ENCODE measurements at regions not wholly inside any gene's neighbourhood (a gene's known extent, or its start where the extent isn't known, plus 50 kb on each side); places are given as distances from the start of the nearest gene placed in this dataset.
A peak's percentile ranks its signal among the peaks of the same experiment; 100 is the strongest.

- TF ChIP-seq, protein P1, sequence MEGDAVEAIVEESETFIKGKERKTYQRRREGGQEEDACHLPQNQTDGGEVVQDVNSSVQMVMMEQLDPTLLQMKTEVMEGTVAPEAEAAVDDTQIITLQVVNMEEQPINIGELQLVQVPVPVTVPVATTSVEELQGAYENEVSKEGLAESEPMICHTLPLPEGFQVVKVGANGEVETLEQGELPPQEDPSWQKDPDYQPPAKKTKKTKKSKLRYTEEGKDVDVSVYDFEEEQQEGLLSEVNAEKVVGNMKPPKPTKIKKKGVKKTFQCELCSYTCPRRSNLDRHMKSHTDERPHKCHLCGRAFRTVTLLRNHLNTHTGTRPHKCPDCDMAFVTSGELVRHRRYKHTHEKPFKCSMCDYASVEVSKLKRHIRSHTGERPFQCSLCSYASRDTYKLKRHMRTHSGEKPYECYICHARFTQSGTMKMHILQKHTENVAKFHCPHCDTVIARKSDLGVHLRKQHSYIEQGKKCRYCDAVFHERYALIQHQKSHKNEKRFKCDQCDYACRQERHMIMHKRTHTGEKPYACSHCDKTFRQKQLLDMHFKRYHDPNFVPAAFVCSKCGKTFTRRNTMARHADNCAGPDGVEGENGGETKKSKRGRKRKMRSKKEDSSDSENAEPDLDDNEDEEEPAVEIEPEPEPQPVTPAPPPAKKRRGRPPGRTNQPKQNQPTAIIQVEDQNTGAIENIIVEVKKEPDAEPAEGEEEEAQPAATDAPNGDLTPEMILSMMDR (IDR thresholded peaks at IDR 0.05; ENCODE audit: low read depth, low read length): no peak
- in situ Hi-C loops (cut with HindIII; ENCODE audit: low sequenced_read_pairs): no loop called here
- H3K4me3 ChIP-seq (ENCODE audit: low read depth, low read length): no peak overlapping the region
- DNase-seq (ENCODE audit: low read depth, low spot score): no peak
These were observed 122.6 kb upstream of the SMAD3 start for GRCh38 chr15:66942649-66943390.

- no peak overlapping the region for H3K4me3 ChIP-seq (ENCODE audit: low read depth, low read length)
- in situ Hi-C loops (cut with HindIII; ENCODE audit: low sequenced_read_pairs): no loop called here
- DNase-seq (ENCODE audit: low read depth, low spot score): no peak
- TF ChIP-seq, protein P1 (IDR thresholded peaks at IDR 0.05; ENCODE audit: low read depth, low read length): no peak
These were observed 121.8 kb upstream of the SMAD3 start for GRCh38 chr15:66943456-66944095.

- TF ChIP-seq, protein P1 (IDR thresholded peaks at IDR 0.05; ENCODE audit: low read depth, low read length): no peak
- no peak overlapping the region for H3K4me3 ChIP-seq (ENCODE audit: low read depth, low read length)
- in situ Hi-C loops (cut with HindIII; ENCODE audit: low sequenced_read_pairs): no loop called here
- no peak for DNase-seq (ENCODE audit: low read depth, low spot score)
These were observed 121.3 kb upstream of the SMAD3 start for GRCh38 chr15:66944121-66944520.

DNA sequence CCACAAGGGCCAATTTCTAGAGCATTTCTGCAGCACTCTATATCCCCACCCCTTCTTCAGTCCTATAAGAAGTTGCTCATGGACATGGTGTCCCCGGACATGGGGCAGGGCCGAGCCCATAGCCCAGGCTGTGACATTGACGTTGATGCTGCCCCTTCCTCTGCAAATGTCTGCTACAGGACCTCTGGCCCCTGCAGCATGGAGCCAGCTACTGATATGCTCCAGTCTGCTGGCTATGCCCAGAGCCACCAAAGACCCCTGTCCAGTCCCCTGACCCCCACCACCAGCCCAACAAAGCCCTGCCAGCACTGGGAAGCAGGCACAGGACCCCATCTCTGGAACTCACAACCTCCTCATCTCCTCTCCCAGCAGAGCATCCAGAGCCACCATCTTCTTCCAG, 120.1 kb upstream of the SMAD3 start:
- TF ChIP-seq, protein P1 (IDR thresholded peaks at IDR 0.05; ENCODE audit: low read depth, low read length): no peak
- in situ Hi-C loops (cut with HindIII; ENCODE audit: low sequenced_read_pairs): no loop called here
- DNase-seq (ENCODE audit: low read depth, low spot score): no peak
- H3K4me3 ChIP-seq (ENCODE audit: low read depth, low read length): no peak overlapping the region

- DNase-seq (ENCODE audit: low read depth, low spot score): no peak
- no peak overlapping the region for H3K4me3 ChIP-seq (ENCODE audit: low read depth, low read length)
- TF ChIP-seq, protein P1 (IDR thresholded peaks at IDR 0.05; ENCODE audit: low read depth, low read length): no peak
- in situ Hi-C loops (cut with HindIII; ENCODE audit: low sequenced_read_pairs): no loop called here
These were observed 119.6 kb upstream of the SMAD3 start for GRCh38 chr15:66945842-66946241.

DNA sequence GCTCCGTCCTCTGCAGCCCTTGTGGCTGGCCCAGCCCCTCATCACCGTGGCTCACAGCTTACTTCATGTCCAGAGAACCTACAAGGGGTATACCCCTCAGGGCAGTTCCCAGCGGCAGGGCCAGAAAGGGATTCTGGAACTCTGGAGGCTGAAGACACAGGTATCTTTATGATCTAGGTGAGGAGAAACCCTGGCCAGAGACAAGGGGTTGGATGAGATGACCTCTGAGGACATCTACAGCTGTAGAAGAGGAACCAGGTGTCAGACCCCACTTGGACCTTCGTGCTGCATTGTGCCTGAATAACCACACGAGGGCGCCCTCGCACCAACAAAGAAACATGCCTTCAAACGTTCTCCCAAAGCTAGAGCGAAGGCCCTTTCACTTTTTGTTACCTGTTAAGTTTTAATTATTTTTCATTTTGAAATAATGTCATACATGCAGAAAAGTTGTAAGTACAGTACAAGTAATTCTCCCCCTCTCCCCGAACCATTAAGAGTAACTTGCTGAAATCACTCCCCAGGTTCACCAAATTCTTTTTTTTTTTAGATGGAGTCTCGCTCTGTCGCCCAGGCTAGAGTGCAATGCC, 118.7 kb upstream of the SMAD3 start:
- in situ Hi-C loops (cut with HindIII; ENCODE audit: low sequenced_read_pairs): no loop called here
- peak; percentile 65 for DNase-seq (ENCODE audit: low read depth, low spot score)
- no peak overlapping the region for H3K4me3 ChIP-seq (ENCODE audit: low read depth, low read length)
- TF ChIP-seq, protein P1 (IDR thresholded peaks at IDR 0.05; ENCODE audit: low read depth, low read length): peak; percentile 83

Measured in astrocyte of the spinal cord (primary cell).